ENCODE measurements at regions not wholly inside any gene's neighbourhood (a gene's known extent, or its start where the extent isn't known, plus 50 kb on each side); places are given as distances from the start of the nearest gene placed in this dataset.

- Histone ChIP-seq H4K20me1 (ENCODE audit: insufficient read depth) (no peaks in the 10 kb centered on the region), H3F3A (ENCODE audit: insufficient read depth, low read depth) (no peaks in the 10 kb centered on the region), H3K9me2 (ENCODE audit: insufficient read depth) (no peaks in the 10 kb centered on the region), H2AFZ (no peak overlapping the region), H3K27ac (no peak overlapping the region), H3K4me2 (no peak overlapping the region), H3K27me3 (ENCODE audit: insufficient read depth, low read depth) (no peaks in the 10 kb centered on the region), H3K36me3 (ENCODE audit: low read depth) (no peaks in the 10 kb centered on the region), H3K9me3 (ENCODE audit: insufficient read depth, low read depth) (no peaks in the 10 kb centered on the region), H3K79me2 (ENCODE audit: low read depth) (no peaks in the 10 kb centered on the region), H3K4me3 (no peak overlapping the region), H3K4me1 (replicated peaks; ENCODE audit: insufficient read depth) (no peaks in the 10 kb centered on the region)
- POLR2A ChIA-PET (ENCODE audit: unreplicated experiment) = no interaction called here
- intact Hi-C loops (cut with micrococcal nuclease; ENCODE audit: unreplicated experiment) = no loop called here
- TF ChIP-seq CTCF (conservative IDR thresholded peaks at IDR 0.05) (no peak), EZH2 (IDR thresholded peaks at IDR 0.05; ENCODE audit: low read depth) (no peak)
- DNase-seq = no peak
- CTCF ChIA-PET = no interaction called here
- BruUV-seq (replicated peaks) = no TSS peak
Observed at GRCh38 chr4:24742773-24743172, 52.6 kb upstream of the SOD3 start.

GRCh38 chr4:24743206-24743605 is 52.2 kb upstream of the SOD3 start:
- Histone ChIP-seq H3K79me2 (ENCODE audit: low read depth) (no peaks in the 10 kb centered on the region), H3K9me2 (ENCODE audit: insufficient read depth) (no peaks in the 10 kb centered on the region), H3F3A (ENCODE audit: insufficient read depth, low read depth) (no peaks in the 10 kb centered on the region), H3K4me3 (no peak overlapping the region), H3K27me3 (ENCODE audit: insufficient read depth, low read depth) (no peaks in the 10 kb centered on the region), H3K9me3 (ENCODE audit: insufficient read depth, low read depth) (no peaks in the 10 kb centered on the region), H3K27ac (no peak overlapping the region), H4K20me1 (ENCODE audit: insufficient read depth) (no peaks in the 10 kb centered on the region), H3K36me3 (ENCODE audit: low read depth) (no peaks in the 10 kb centered on the region), H2AFZ (no peak overlapping the region), H3K4me1 (replicated peaks; ENCODE audit: insufficient read depth) (no peaks in the 10 kb centered on the region), H3K4me2 (no peak overlapping the region)
- no TSS peak for BruUV-seq (replicated peaks)
- ChIA-PET CTCF (no interaction called here), POLR2A (ENCODE audit: unreplicated experiment) (no interaction called here)
- TF ChIP-seq EZH2 (IDR thresholded peaks at IDR 0.05; ENCODE audit: low read depth) (no peak), CTCF (conservative IDR thresholded peaks at IDR 0.05) (no peak)
- intact Hi-C loops (cut with micrococcal nuclease; ENCODE audit: unreplicated experiment) = no loop called here
- DNase-seq = no peak

GRCh38 chr4:24743927-24744326 is 51.4 kb upstream of the SOD3 start:
- ChIA-PET CTCF (no interaction called here), POLR2A (ENCODE audit: unreplicated experiment) (no interaction called here)
- no peak for TF ChIP-seq CTCF (conservative IDR thresholded peaks at IDR 0.05)
- no peak for TF ChIP-seq EZH2 (IDR thresholded peaks at IDR 0.05; ENCODE audit: low read depth)
- intact Hi-C loops (cut with micrococcal nuclease; ENCODE audit: unreplicated experiment) = no loop called here
- Histone ChIP-seq H3K4me3 (no peak overlapping the region), H4K20me1 (ENCODE audit: insufficient read depth) (no peaks in the 10 kb centered on the region), H3K27me3 (ENCODE audit: insufficient read depth, low read depth) (no peaks in the 10 kb centered on the region), H3K79me2 (ENCODE audit: low read depth) (no peaks in the 10 kb centered on the region), H3K4me2 (no peak overlapping the region), H3K9me2 (ENCODE audit: insufficient read depth) (no peaks in the 10 kb centered on the region), H3F3A (ENCODE audit: insufficient read depth, low read depth) (no peaks in the 10 kb centered on the region), H3K36me3 (ENCODE audit: low read depth) (no peaks in the 10 kb centered on the region), H3K4me1 (replicated peaks; ENCODE audit: insufficient read depth) (no peaks in the 10 kb centered on the region), H2AFZ (no peak overlapping the region), H3K9me3 (ENCODE audit: insufficient read depth, low read depth) (no peaks in the 10 kb centered on the region), H3K27ac (no peak overlapping the region)
- no peak for DNase-seq
- no TSS peak for BruUV-seq (replicated peaks)
